ENCODE measurements at regions not wholly inside any gene's neighbourhood (a gene's known extent, or its start where the extent isn't known, plus 50 kb on each side); places are given as distances from the start of the nearest gene placed in this dataset.

DNA sequence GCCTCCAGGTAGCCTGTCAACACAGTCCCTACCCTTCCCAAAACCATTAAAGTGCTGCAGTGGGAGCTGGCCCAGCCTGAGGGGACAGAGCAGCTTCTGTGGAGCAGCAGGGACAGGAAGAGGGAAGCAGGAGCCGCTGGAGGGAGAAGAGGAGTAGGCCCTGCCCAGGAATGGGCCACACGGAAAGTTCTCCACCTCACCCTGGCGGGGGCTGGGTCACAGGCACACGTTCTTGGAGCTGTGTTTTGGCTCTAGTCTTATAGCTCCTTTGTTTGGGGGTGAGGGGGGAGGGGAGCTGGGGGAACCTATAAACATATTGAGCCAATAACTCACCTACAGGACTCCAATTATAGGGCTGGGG, 508.6 kb downstream of the SHQ1 start:
- TF ChIP-seq, protein P1, sequence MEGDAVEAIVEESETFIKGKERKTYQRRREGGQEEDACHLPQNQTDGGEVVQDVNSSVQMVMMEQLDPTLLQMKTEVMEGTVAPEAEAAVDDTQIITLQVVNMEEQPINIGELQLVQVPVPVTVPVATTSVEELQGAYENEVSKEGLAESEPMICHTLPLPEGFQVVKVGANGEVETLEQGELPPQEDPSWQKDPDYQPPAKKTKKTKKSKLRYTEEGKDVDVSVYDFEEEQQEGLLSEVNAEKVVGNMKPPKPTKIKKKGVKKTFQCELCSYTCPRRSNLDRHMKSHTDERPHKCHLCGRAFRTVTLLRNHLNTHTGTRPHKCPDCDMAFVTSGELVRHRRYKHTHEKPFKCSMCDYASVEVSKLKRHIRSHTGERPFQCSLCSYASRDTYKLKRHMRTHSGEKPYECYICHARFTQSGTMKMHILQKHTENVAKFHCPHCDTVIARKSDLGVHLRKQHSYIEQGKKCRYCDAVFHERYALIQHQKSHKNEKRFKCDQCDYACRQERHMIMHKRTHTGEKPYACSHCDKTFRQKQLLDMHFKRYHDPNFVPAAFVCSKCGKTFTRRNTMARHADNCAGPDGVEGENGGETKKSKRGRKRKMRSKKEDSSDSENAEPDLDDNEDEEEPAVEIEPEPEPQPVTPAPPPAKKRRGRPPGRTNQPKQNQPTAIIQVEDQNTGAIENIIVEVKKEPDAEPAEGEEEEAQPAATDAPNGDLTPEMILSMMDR (IDR thresholded peaks at IDR 0.05; ENCODE audit: insufficient read depth, low read length, poor library complexity, severe bottlenecking), result no peak
- Histone ChIP-seq H3K27me3 (replicated peaks; ENCODE audit: control insufficient read depth, insufficient read depth, low read length) (no peaks in the 10 kb centered on the region; the same call in 1 of the 2 replicates), H3K4me3 (replicated peaks; ENCODE audit: low read depth, low read length) (no peak overlapping the region), H3K36me3 (ENCODE audit: control insufficient read depth, insufficient read depth, low read length) (no peaks in the 10 kb centered on the region)
- no peak for DNase-seq (ENCODE audit: extremely low read depth, insufficient read length)

DNA sequence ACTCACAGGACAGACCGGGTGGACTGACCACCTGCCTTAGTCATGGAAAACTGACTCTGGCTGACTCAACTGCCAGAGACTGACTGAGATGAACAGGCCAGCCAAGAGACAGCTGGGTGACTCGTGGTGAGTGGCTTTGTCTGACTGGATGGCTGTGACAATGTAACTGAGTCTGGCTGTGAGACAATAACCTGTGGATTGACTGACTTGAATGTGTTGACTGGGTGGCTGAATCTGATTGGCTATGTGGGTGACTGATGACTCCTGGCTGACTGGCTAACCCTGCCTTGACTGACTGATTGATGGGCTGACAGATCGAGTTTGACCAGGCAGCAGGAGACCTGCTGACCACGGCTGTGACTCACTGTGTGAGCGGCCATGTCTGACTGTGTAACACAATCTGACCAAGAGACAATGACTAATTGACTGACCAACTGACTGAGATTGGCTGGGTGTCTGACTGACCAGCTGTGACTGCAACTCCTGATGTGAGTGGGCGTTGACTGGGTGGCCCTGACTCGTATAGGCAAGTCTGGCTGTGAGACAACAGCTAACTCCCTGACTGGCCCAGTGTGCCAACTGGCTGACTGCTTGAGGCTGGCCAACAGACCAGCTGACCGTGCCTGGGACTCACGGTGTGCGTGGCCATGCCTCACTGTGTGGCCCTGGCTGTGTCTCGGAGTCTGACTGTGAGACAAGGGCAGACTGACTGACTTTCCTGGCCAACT, 509.1 kb downstream of the SHQ1 start:
- TF ChIP-seq, protein P1 (IDR thresholded peaks at IDR 0.05; ENCODE audit: insufficient read depth, low read length, poor library complexity, severe bottlenecking), result no peak
- DNase-seq (ENCODE audit: extremely low read depth, insufficient read length), result no peak

DNA sequence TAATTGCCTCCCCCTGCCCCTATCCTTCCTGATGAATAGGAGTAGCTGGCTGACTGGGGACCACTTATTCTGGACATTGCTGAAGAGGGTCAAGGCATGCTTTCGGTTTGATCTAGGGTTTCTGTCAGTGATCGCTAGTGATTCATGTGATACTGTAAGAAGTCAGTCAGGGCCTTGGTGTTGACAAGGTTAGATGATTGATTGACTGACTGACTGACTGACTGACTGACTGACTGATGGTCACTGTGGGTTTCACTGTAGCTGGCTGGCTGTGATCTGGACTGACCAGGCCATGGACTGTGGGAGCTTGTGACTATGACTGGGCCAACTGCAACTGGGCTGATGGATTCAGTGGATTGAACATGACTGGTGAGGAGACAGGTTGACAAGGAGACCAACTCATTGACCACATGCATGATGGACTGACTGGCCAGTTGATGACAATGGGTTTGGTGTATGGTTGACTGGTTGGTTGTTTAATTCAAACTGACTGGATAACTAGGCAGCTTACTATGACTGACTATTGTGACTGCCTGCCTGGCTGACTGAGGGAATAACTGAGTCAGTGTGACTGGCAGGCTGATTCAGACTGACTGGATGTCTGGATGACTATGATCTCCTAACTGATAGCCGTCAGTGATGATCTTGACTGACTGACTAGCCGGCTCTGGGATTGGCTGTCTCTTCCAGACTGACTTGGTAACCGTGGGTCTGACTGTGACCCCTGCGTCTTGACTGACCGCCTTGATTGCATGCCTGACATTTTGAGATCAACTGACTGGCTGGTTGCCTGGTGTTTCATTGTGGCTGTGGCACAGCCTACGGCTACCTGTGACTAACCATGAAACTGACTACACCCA, 509.9 kb downstream of the SHQ1 start:
- Histone ChIP-seq H3K4me3 (replicated peaks; ENCODE audit: low read depth, low read length) (no peak overlapping the region), H3K36me3 (ENCODE audit: control insufficient read depth, insufficient read depth, low read length) (no peaks in the 10 kb centered on the region), H3K27me3 (replicated peaks; ENCODE audit: control insufficient read depth, insufficient read depth, low read length) (no peaks in the 10 kb centered on the region; the same call in 1 of the 2 replicates)
- no peak for DNase-seq (ENCODE audit: extremely low read depth, insufficient read length)
- TF ChIP-seq, protein P1 (IDR thresholded peaks at IDR 0.05; ENCODE audit: insufficient read depth, low read length, poor library complexity, severe bottlenecking), result no peak

More for the DNA sequence above, 509.1 kb downstream of the SHQ1 start:
- no peaks in the 10 kb centered on the region; the same call in 1 of the 2 replicates for H3K27me3 ChIP-seq (replicated peaks; ENCODE audit: control insufficient read depth, insufficient read depth, low read length)
- H3K36me3 ChIP-seq (ENCODE audit: control insufficient read depth, insufficient read depth, low read length), result no peaks in the 10 kb centered on the region
- no peak overlapping the region for H3K4me3 ChIP-seq (replicated peaks; ENCODE audit: low read depth, low read length)

DNA sequence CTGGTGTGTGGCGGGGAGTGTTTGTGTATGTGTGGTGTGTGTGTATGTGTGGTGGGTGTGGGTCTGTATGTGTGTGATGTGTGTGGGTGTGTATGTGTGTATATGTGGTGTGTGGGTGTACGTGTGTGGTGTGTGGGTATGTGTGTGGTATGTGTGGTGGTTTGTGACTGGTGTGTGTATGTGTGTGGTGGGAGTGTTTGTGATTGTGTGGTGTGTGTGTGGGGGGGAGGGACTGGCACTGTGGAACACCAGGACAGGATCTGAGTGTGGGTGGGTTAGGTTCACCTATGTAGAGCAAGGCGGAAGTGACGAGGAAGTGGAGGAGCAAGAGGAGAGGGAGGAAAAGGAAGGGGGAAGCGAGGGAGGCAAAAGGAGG, 510.8 kb downstream of the SHQ1 start:
- H3K36me3 ChIP-seq (ENCODE audit: control insufficient read depth, insufficient read depth, low read length), result no peaks in the 10 kb centered on the region
- TF ChIP-seq, protein P1 (IDR thresholded peaks at IDR 0.05; ENCODE audit: insufficient read depth, low read length, poor library complexity, severe bottlenecking), result no peak
- no peak for DNase-seq (ENCODE audit: extremely low read depth, insufficient read length)

DNA sequence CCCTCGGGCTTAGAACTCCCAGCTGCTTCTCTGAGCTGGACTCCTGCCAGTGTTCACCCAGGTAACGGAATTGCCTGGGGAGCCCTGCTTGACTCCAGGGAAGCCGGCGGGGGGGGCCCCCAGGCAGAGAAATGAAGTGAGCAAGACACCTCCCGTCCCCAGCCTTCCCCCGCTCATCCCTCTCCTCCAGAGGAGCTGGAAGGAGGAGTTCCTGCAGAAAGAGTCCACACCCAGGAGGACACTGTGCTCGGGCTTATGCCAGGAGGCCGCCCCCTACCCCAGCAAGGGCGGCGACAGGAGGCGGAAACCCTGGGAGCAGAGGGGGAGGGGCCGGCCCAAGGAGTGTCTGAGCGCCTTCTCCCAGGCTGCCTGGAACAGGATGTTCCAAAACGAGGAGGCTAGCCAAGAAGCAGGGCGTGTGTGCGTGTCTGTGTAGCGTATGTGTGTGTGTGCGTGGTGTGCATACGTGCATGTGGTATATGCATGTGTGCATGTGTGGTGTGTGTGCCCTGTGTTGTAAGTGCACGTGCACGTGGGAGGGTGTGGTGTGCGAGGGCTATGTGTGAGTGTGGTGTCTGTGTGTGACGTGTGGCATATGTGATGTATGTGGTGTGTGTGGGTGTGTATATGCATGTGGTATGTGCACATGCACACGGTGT, 511.3 kb downstream of the SHQ1 start:
- Histone ChIP-seq H3K36me3 (ENCODE audit: control insufficient read depth, insufficient read depth, low read length) (no peaks in the 10 kb centered on the region), H3K4me3 (replicated peaks; ENCODE audit: low read depth, low read length) (no peak overlapping the region), H3K27me3 (replicated peaks; ENCODE audit: control insufficient read depth, insufficient read depth, low read length) (no peaks in the 10 kb centered on the region; the same call in none of the 2 replicates)
- TF ChIP-seq, protein P1 (IDR thresholded peaks at IDR 0.05; ENCODE audit: insufficient read depth, low read length, poor library complexity, severe bottlenecking), result no peak
- no peak for DNase-seq (ENCODE audit: extremely low read depth, insufficient read length)

More for the DNA sequence above, 510.8 kb downstream of the SHQ1 start:
- Histone ChIP-seq H3K27me3 (replicated peaks; ENCODE audit: control insufficient read depth, insufficient read depth, low read length) (no peaks in the 10 kb centered on the region; the same call in 1 of the 2 replicates), H3K4me3 (replicated peaks; ENCODE audit: low read depth, low read length) (no peak overlapping the region)
